ENCODE measurements at regions not wholly inside any gene's neighbourhood (a gene's known extent, or its start where the extent isn't known, plus 50 kb on each side); places are given as distances from the start of the nearest gene placed in this dataset.

DNA sequence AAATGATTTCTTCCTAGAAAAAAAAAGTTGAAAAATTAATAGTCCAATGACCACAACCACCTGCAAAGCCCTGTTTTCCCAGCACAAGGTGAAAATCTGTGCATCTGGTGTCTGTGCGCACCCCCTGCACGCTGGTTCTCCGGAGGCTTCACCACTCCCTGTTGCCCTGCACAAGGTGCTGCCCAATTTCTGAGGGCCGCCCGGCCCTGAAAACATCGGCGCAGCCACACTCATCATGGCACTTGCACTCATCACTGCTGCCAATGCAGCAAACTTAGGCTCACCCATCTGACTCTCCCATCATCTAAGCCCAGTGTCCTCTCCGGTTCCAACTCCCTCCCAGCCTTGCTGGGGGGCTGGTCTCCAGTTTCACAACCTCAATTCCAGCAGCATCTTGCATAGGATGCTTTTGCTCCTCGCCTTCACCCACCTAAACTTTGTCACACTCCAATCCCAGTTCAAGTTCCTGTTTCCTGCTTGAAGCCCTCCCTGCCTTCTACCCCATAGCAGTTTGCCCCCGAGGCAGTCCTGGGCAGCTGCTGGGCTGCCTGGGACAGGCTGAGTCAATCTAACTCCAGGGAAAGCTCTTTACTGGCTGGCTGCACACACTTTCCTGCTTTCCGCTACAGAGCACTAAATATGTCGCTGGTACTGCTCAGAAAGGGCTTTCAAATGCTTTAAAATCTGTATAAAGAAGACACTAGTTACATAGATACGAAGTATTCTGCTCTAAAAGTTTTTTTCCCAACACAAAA is 522.5 kb upstream of the ID2 start:
- no peak for DNase-seq

GRCh38 chr2:8159966-8160603 is 521.8 kb upstream of the ID2 start:
- no peak for DNase-seq

DNA sequence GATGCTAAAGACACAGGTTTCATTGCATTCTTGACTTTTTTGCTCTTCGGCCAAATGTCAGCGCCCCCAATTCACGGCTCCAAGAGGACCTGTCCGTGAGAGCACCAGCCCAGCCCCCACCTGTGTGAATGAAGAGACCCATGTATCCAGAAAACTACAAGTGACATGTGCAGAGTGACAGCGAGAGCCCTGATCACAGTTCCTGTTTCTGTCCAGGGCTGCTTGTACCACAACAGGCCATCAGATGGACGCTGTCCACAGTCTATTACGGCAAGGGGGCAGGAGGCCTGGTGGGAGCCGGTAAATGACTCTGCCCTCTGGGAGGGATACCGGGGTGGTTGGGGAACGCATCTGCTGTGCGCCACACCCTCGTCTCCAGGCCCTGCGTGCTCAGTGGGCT is 520.9 kb upstream of the ID2 start:
- no peak for DNase-seq

DNA sequence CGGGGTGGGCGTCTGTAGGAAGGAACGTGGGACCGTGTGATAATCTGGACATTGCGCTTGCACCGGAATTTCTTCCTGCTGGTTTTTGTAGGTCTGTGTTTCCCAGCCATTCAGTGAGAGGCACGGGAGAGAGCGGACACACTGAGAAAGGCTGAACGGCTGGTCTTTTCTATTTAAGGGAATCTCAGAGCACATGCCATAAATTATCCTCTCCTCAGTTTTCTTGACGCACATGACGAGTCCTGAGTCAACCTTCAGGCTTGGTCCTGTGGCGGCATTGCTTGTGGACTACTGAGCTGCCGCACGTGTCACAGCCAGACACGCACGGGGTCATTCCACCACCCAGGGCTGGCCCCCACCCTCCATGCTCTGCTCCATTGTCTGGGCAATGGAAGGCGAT is 519.3 kb upstream of the ID2 start:
- no peak for DNase-seq

DNA sequence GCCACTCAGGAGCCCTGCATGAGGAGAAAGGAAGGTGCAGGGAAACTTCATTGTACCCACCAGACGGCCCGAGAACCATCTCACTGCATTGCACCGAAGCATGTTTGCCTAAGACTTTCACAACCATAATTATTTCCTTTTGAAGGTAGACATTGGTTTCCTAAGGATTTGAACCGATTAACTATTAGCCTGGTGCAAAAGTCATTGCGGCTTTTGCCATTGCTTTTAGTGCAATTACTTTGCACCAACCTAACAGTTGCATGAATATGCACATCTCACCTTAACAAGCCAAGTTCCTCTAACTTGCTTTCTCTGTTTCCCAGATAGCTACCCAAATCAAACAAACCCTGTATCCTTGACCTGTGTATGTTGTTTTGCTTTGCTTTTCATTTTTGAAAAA is 516.3 kb upstream of the ID2 start:
- no peak for DNase-seq

GRCh38 chr2:8168022-8168717 is 513.7 kb upstream of the ID2 start:
- DNase-seq: no peak

- no peak for DNase-seq
Observed at GRCh38 chr2:8168876-8169424, 512.9 kb upstream of the ID2 start.

DNA sequence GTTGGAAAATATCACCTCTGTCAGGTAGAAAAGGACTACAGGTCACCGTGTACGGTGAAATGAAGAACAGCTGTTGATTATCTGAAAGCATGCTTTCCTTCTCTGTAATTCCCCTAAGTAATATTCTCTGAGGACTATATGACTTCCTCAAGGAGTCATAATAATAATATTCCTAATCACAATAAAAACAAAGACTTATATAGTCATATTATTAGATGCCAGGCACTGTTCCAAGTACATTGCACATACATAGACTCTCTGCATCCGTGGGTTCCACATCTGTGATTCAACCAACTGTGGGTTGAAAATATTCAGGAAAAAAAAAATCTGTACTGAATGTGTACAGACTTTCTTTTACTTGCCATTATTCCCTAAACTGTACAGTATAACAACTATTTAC is 512.4 kb upstream of the ID2 start:
- no peak for DNase-seq

DNA sequence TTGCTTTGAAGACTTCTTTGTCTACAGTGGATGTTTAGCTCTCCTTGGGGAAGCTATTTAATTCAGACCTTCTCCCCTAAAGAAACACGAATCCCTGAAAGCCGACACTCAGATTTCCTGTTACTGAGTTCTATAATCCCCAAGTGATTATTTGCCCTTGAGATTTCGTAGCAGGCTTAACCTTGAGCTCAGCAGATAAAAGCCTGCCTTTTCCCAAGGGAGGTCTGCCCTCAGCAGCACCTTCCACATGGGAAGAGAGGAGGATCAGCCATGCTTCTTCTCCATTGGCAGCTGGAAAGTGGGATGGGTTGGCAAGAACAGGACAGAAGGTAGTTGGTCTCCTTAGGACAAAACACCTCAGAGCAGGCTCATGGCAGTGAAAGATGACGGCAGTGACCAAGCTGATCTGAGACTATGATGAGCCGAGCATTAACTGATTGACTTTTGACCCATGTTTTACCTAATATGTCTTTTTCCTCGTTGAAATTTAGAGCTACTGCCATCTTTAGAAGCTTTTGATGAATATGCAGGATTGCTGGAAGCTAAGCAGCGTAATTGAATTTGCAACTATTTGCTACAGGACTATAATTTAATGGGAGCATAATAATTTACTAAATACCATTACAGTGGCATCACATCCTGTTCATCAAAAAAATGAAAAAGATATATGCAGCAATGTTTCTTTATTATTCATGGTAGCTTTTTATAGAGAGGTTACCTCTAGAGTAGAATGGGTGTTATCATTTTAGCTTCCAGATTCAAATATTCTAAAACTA is 511.1 kb upstream of the ID2 start:
- no peak for DNase-seq

GRCh38 chr2:8171608-8172007 is 510.2 kb upstream of the ID2 start:
- DNase-seq: no peak

GRCh38 chr2:8172661-8173060 is 509.2 kb upstream of the ID2 start:
- DNase-seq: no peak

GRCh38 chr2:8174641-8175257 is 507.1 kb upstream of the ID2 start:
- DNase-seq: no peak

DNA sequence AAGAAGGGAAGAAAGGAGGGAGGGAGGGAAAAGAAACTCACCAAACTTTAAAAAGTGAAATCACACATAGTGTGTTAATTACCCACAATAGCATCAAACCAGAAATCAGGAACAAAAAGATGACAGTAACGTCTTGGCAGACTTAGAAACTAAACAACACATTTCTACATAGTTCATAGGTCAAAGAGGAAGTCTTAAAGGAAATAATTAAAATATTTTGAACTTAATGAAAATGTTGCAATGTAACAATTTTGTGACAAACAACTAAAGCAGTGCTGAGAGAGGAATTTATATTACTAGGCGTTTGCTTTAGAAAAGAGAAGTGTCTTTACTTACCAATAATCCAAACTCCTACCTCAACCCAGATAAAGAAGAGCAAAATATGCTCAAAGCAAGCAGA is 505.0 kb upstream of the ID2 start:
- no peak for DNase-seq

DNA sequence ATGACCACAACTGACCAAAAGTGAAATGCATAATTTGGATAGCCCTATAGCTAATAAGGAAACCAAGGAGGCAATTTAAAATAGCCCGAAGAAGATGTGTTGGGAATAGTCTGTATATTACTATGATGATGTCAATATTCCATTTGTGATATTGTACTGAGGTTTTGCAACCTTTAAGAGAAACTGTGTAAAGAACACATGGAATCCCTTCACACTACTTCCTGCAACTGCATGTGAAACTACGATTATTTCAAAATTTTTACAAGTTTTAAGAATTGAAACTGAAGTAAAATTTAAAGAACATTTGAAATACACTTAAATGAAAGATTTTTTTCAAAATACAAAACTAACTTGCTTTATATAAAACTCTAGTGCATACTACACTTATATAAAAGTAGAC is 504.3 kb upstream of the ID2 start:
- DNase-seq: no peak

- DNase-seq: no peak
Observed at GRCh38 chr2:8178911-8179310, 502.9 kb upstream of the ID2 start.

- DNase-seq: no peak
Observed at GRCh38 chr2:8189316-8189715, 492.5 kb upstream of the ID2 start.

DNA sequence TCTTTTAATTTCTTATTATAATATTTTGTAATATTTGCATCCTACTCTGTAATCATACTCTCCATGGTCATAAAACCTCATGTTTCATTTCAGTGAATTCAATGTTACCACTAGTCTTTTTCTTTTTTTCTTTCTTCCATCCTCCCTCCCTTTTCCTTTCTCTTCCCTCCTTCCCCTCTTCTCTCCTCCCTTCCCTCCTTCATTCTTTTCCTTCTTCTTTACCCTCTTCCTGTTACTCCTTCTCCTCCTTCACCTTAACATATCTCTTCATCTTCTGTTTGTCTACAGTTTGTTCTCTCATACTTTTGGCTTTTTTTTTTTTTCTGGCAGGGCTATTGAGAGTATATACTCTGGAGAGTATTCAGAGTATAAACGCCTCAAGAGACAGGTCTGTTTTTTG is 491.6 kb upstream of the ID2 start:
- no peak for DNase-seq

DNA sequence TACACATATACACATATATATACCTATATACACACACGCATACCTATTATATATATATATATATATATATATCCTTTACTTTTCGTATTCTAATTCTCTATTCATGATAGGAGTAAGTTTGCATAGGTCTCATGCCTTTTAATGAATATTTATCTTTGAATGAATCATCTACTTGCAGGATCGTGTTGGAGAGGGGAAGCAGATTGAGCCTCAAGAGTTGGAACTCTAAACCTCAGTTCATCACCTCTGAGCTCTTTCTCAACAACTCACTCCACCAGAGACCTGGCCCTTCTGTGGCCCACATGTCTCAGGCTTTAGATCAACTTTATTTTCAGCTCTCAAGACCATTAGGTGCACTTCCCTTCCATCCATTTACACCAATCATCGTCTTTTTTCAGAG is 490.4 kb upstream of the ID2 start:
- no peak for DNase-seq

DNA sequence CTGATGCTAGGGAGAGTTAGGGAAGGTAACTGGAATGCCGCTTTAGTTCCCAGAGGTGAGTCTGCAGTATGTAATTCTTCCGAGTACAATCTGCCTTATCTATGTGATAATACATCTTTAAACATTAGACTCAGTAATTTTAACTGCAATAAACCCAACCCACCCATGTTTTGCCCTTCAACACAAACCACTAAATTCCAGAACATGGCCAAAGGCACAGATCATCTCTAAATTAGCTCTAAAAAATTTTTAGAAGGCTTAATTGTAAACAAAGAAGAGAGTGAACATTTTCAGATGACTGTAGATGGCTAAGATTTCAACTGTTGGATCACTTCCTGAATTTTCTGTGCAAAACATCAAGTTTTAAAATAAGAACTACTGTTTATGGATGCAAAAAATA is 488.7 kb upstream of the ID2 start:
- no peak for DNase-seq

DNA sequence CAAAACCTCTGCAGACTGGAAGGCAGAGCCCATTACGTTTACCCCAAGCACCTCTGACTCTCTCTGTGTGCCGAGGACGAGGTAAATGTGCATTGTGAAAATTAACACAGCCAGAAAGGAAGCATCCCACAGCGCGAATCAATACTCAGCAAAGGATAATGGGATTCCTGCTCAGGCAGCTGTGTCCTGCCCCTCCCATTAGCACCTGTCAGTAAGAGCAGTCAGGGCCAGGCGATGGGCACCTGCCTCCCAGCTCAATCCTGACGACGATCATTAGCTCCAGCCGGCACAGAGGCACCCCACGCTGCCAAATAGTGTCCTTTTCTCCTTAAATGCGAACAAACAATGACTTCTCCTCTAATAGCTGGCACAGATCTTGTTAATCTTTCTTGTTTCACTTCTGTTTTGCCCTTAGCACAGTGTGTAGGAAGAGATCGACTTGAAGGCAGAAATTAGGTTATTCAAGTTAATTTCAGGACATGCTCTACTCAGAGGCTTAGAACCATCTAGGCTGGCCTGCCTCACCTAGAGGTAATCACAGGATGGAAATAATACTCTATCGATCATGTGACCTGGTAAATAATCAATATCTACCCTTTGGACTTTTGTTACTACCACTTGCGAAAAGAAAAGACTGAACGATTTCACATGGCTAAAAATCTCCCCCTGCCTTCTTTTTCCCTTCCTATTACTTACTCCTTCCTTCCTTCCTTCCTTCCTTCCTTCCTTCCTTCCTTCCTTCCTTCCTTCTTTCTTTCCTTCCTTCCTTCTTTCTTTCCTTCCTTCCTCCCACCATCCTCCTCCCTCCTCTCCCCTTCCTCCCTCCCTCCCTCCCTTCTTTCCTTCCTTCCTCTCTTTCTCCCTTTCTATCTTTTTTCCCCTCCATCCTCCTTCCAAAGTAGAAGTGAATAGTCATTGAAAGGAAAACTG is 487.9 kb upstream of the ID2 start:
- DNase-seq: no peak

- no peak for DNase-seq
Observed at GRCh38 chr2:8195784-8196183, 486.1 kb upstream of the ID2 start.

- DNase-seq: no peak
Observed at GRCh38 chr2:8196316-8196715, 485.5 kb upstream of the ID2 start.
